IPS-NIHi7 (cell line): ENCODE measurements at regions not wholly inside any gene's neighbourhood (a gene's known extent, or its start where the extent isn't known, plus 50 kb on each side); places are given as distances from the start of the nearest gene placed in this dataset.
"Not testable (repeated sequence)": the region's sequence is repeated elsewhere in the genome, so short reads cannot be mapped to it uniquely, and the experiment has no call there.

Experiments
- DNase-seq: peaks from one replicate; pipeline ENCODE4 v3.0.0; 2012; ENCODE audit warnings: mixed read lengths; ENCODE audit errors: extremely low spot score

DNA sequence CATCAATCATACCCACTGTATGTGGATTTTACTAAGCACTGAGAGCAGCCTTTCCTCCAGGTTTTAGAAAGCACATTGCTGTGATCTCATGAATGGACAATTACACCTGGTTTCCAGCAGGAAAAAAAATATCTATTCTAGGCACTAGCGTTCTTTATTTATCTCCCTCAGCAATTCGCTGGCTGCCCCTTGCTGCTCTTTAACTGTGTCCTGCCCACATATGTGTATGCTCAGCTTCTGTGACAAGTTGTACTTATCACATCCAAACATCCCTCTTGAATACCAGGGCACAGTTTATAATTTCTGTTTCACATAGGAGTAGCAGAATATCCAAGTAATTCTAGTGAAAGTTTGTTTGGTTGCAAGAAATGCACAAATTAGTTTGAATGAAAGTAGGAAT is 146.8 kb downstream of the USP46 start:
- no peak for DNase-seq

DNA sequence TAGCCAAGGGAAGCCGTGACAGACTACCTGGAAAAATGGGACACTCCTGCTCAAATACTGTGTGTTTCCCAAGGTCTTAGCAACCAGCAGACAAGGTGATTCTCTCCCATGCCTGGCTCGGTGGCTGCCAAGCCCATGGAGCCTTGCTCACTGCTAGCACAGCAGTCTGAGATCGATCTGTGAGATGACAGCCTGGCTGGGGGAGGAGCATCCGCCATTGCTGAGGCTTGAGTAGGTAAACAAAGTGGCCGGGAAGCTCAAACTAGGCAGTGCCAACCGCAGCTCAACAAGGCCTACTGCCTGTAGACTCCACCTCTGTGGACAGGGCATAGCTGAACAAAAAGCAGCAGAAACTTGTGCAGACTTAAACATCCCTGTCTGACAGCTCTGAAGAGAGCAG is 137.0 kb downstream of the USP46 start:
- not testable (repeated sequence) for DNase-seq

DNA sequence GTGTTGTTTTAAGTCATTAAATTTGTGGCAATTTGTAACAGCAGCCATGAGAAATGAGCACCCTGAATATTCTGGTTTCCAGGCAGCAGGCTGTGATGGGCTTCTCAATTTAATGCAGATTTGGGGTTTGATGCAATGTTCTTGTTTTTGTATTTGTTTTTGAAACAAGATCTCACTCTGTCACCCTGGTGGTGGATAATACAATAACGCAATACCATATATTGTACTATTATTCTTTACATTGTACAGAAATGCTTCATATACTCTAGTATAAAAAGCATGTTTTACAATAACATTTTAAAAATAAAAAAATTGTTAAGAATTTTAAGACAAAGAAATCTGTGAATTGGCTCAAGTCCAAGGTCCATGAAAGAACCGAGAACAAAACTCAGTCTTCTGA is 129.1 kb downstream of the USP46 start:
- no peak for DNase-seq

DNA sequence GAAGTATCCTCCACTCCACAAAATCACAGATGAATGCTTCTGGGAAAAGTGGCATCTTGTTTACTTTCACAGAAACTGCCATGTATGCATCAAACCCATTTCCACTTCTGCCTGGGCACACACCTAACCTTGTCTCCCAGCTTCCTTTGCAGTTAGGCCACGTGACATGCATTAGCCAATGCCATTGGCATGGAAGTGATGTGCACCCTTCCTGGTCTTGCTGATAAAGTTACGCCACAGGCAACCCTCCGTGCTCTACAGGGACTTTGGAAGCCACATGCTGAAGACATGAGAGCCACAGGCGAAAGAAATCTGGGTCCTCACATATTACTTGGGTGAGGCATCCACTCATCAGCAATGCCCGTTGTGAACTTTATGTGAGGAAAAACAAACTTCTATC is 123.3 kb downstream of the USP46 start:
- no peak for DNase-seq
